Large intestine (tissue), 3 donors: ENCODE measurements at regions not wholly inside any gene's neighbourhood (a gene's known extent, or its start where the extent isn't known, plus 50 kb on each side); places are given as distances from the start of the nearest gene placed in this dataset.

Experiments used
- DNase-seq, 2 donors: peaks; one replicate each; pipeline versions ENCODE4 v3.0.0 to v3.0.0-alpha.2; 2013
- H3K27ac ChIP-seq: one replicate; pipeline ENCODE4 v1.5.1; 2013; ENCODE audit warnings: low read length
- H3K27me3 ChIP-seq: 2 replicates; pipeline ENCODE4 v1.6.1; 2013; ENCODE audit warnings: low read length; ENCODE audit not compliant: control insufficient read depth, insufficient read depth
- H3K36me3 ChIP-seq: 2 replicates; pipeline ENCODE4 v1.6.1; 2013; ENCODE audit warnings: low read length; ENCODE audit not compliant: control insufficient read depth, insufficient read depth
- H3K4me1 ChIP-seq: one replicate; pipeline ENCODE4 v1.6.1; 2013; ENCODE audit warnings: low read length; ENCODE audit not compliant: control insufficient read depth, insufficient read depth
- H3K4me3 ChIP-seq: one replicate; pipeline ENCODE4 v1.5.1; 2013; ENCODE audit warnings: low read length
- H3K9me3 ChIP-seq: one replicate; pipeline ENCODE4 v1.6.1; 2013; ENCODE audit warnings: mild to moderate bottlenecking, low read depth, low read length, moderate library complexity; ENCODE audit not compliant: control insufficient read depth
- WGBS: methylation state at CpG from one replicate; pipeline ENCODE4 v1.1.5; 2013; ENCODE audit warnings: low lambda C conversion rate; ENCODE audit not compliant: insufficient coverage; 5-methylcytosine and 5-hydroxymethylcytosine counted together

DNA sequence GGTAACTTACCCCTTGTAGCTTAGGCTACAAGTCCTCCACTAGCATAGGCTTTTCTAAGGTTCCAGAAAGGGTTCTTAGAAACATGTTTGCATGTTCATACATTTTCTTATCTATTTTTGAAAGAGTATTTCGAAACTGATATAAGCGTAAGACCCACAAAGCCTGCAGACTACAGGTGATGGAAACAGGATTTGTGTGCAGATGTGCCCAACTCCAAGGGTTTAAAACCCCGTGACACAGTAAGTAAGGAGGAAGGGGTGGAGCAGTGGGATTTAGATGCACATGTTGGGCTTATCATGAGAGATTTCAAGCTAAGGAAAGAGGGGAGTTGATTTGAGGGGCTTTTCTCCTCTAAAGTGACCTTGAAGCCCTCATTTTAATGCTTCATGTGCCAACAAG, 164.7 kb downstream of the LTN1 start:
- WGBS = 93% methylated on average over 3 of the region's 3 CpGs
- H3K4me1 ChIP-seq = no peaks in the 10 kb centered on the region
- no peaks in the 10 kb centered on the region for H3K36me3 ChIP-seq
- H3K4me3 ChIP-seq = no peak overlapping the region
- no peak for DNase-seq
- H3K27me3 ChIP-seq = no peaks in the 10 kb centered on the region
- no peak overlapping the region for H3K27ac ChIP-seq
- H3K9me3 ChIP-seq = no peaks in the 10 kb centered on the region

DNA sequence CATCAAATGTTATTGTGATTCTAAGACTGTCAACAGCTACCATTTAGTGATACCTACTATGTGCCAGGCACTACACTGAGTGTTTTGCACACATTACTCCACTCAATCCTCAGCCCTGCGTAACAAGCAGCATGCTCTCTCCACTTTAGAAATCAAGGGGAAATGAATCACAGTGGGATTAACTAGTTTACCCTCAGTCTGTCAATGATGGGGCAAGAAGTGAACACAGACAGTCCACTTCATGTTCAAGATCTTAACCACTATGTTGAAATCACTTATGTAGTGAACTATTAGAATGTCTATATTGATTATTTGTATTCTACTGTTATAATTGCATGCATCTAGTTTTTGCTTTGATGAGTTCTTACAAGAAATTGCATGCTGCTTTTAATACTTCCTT, 165.3 kb downstream of the LTN1 start:
- H3K36me3 ChIP-seq = no peaks in the 10 kb centered on the region

DNA sequence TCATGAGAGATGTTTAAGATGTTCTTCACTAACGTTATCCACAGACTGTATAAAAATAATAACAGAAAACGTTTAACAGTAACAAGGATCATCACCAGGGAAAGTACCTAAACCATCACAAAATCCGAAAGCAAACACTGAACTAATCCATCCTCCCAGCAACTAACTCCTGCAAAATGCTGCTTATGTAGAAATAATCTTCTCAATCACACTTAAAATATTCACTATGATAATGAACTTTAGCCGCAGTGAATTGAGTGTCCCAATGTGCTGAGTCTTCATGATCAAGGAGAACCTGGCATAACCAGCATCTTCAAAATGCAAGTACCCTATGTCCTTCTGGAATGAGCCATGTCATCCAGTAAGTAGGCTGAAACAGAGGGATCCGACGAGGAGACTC, 166.1 kb downstream of the LTN1 start:
- Histone ChIP-seq H3K36me3 (no peaks in the 10 kb centered on the region), H3K4me1 (peaks cover 7% of the 10 kb centered on the region), H3K4me3 (no peak overlapping the region), H3K9me3 (no peaks in the 10 kb centered on the region), H3K27me3 (no peaks in the 10 kb centered on the region), H3K27ac (no peak overlapping the region)
- no peak for DNase-seq
- no CpG with 5 or more reads among the region's 6 CpGs for WGBS

More for the DNA sequence above, 165.3 kb downstream of the LTN1 start:
- DNase-seq = no peak
- Histone ChIP-seq H3K4me3 (no peak overlapping the region), H3K9me3 (no peaks in the 10 kb centered on the region), H3K27ac (no peak overlapping the region), H3K4me1 (peaks cover 5% of the 10 kb centered on the region), H3K27me3 (no peaks in the 10 kb centered on the region)
- WGBS = no CpG with 5 or more reads among the region's 1 CpG

- no peak for DNase-seq
- H3K27ac ChIP-seq = no peak overlapping the region
- no peaks in the 10 kb centered on the region for H3K9me3 ChIP-seq
- no CpG with 5 or more reads among the region's 2 CpGs for WGBS
- peaks cover 7% of the 10 kb centered on the region for H3K4me1 ChIP-seq
- no peaks in the 10 kb centered on the region for H3K36me3 ChIP-seq
- no peaks in the 10 kb centered on the region for H3K27me3 ChIP-seq
- no peak overlapping the region for H3K4me3 ChIP-seq
These were observed 166.7 kb downstream of the LTN1 start for GRCh38 chr21:28826021-28826420.

- WGBS = no CpG with 5 or more reads among the region's 2 CpGs
- Histone ChIP-seq H3K4me3 (no peak overlapping the region), H3K27me3 (no peaks in the 10 kb centered on the region), H3K36me3 (no peaks in the 10 kb centered on the region), H3K4me1 (peaks cover 7% of the 10 kb centered on the region), H3K27ac (peak overlapping the region; percentile 41), H3K9me3 (no peaks in the 10 kb centered on the region)
- DNase-seq = no peak
These were observed 169.2 kb downstream of the LTN1 start for GRCh38 chr21:28823429-28823828.

- H3K4me3 ChIP-seq = no peak overlapping the region
- H3K27me3 ChIP-seq = no peaks in the 10 kb centered on the region
- H3K36me3 ChIP-seq = no peaks in the 10 kb centered on the region
- H3K9me3 ChIP-seq = no peaks in the 10 kb centered on the region
- 45% methylated on average over 2 of the region's 3 CpGs for WGBS
- H3K27ac ChIP-seq = peak overlapping the region; percentile 70
- H3K4me1 ChIP-seq = peaks cover 7% of the 10 kb centered on the region
- DNase-seq = peak; percentile 70 to 79
These were observed 170.0 kb downstream of the LTN1 start for GRCh38 chr21:28822486-28823335.

DNA sequence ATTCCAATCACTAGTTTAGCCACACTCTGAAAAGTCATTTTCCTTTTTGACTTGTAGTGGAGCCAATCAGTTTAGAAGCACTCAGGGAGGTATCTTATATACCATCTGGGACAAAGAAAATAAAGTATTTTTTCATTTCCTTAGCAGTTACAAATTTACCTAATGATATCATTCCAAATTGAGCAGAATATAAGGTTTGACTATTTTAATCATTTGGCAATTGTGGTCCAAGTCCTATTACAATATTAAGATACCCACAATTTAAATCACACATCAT, 170.6 kb downstream of the LTN1 start:
- Histone ChIP-seq H3K27ac (no peak overlapping the region), H3K4me3 (no peak overlapping the region), H3K9me3 (no peaks in the 10 kb centered on the region), H3K36me3 (no peaks in the 10 kb centered on the region), H3K27me3 (no peaks in the 10 kb centered on the region), H3K4me1 (peaks cover 7% of the 10 kb centered on the region)
- no peak for DNase-seq

- no peak for DNase-seq
- peaks cover 7% of the 10 kb centered on the region for H3K4me1 ChIP-seq
- no peaks in the 10 kb centered on the region for H3K36me3 ChIP-seq
- H3K9me3 ChIP-seq = no peaks in the 10 kb centered on the region
- H3K4me3 ChIP-seq = no peak overlapping the region
- WGBS = 82% methylated on average over 2 of the region's 6 CpGs
- no peak overlapping the region for H3K27ac ChIP-seq
- no peaks in the 10 kb centered on the region for H3K27me3 ChIP-seq
These were observed 171.2 kb downstream of the LTN1 start for GRCh38 chr21:28821276-28822122.

- Histone ChIP-seq H3K4me3 (no peak overlapping the region), H3K27me3 (no peaks in the 10 kb centered on the region), H3K9me3 (no peaks in the 10 kb centered on the region), H3K36me3 (no peaks in the 10 kb centered on the region), H3K4me1 (peaks cover 7% of the 10 kb centered on the region), H3K27ac (no peak overlapping the region)
- no peak for DNase-seq
- WGBS = no CpG with 5 or more reads among the region's 4 CpGs
These were observed 173.9 kb downstream of the LTN1 start for GRCh38 chr21:28818663-28819278.

DNA sequence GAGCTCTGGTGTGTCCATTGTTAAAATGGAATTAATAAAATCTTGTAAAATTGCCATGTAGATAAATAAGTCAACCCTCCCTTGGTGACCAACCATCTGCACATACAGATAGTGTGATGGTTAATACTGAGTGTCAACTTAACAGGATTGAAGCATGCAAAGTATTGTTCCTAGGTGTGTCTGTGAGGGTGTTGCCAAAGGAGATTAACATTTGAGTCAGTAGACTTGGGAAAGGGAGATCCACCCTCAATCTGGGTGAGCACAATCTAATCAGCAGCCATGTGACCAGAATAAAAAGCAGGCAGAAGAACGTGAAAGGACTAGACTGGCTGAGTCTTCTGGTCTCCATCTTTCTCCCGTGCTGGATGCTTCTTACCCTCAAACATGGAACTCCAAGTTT, 174.8 kb downstream of the LTN1 start:
- Histone ChIP-seq H3K27me3 (no peaks in the 10 kb centered on the region), H3K36me3 (no peaks in the 10 kb centered on the region), H3K27ac (no peak overlapping the region), H3K9me3 (no peaks in the 10 kb centered on the region), H3K4me3 (no peak overlapping the region), H3K4me1 (peaks cover 6% of the 10 kb centered on the region)
- DNase-seq = no peak
- WGBS = no CpG with 5 or more reads among the region's 2 CpGs
